Skin of body (tissue), 1 donor: ENCODE measurements at regions not wholly inside any gene's neighbourhood (a gene's known extent, or its start where the extent isn't known, plus 50 kb on each side); places are given as distances from the start of the nearest gene placed in this dataset.

ENCODE experiments used
- DNase-seq: peaks from one replicate; lab custom pipeline; 2025; lab: John Stamatoyannopoulos, UW

DNA sequence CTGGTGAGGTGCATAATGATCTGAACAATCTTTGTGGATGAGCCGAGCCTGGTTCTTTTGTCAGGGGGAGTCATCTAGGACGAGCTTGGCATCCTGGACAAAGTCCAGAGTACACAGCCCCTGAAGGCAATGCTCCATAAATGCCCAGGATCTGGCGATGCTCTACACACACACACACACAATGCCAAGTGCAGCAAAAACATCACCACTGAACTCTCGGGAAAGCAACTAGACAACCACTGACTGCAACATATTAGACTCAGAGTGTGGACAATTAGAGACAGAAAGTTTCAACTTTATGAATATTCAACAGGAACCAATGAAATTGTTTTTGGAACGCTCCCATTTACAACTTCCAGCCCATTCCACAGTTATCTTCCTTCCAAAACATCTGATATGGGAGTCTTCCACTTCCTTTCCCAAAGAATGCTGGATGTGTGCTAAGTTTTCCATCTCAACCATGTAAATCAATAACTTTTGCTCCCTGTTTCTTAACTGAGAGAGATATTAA lies 227.6 kb upstream of the ANKRD55 start:
- peak; percentile 88 for DNase-seq

DNA sequence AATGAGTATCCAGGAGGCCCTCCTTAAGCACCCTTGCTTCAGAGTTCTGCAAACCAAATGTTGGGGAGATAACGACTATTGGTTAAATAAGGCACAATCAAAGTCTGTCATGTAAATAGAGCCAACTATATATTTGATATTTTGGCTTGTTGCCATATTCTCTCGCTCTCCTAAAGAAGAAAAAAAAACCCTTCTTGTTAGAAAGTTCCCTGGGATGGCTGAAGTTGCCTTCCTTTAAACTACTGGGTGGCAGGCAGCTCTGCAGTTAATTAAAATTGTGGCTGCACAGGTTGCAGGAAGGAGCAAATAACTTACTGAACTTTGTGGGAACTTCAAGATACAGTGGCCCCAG lies 227.0 kb upstream of the ANKRD55 start:
- peak; percentile 52 for DNase-seq

- DNase-seq: peak; percentile 52
Measured at GRCh38 chr5:56459394-56460194, 226.5 kb upstream of the ANKRD55 start.

DNA sequence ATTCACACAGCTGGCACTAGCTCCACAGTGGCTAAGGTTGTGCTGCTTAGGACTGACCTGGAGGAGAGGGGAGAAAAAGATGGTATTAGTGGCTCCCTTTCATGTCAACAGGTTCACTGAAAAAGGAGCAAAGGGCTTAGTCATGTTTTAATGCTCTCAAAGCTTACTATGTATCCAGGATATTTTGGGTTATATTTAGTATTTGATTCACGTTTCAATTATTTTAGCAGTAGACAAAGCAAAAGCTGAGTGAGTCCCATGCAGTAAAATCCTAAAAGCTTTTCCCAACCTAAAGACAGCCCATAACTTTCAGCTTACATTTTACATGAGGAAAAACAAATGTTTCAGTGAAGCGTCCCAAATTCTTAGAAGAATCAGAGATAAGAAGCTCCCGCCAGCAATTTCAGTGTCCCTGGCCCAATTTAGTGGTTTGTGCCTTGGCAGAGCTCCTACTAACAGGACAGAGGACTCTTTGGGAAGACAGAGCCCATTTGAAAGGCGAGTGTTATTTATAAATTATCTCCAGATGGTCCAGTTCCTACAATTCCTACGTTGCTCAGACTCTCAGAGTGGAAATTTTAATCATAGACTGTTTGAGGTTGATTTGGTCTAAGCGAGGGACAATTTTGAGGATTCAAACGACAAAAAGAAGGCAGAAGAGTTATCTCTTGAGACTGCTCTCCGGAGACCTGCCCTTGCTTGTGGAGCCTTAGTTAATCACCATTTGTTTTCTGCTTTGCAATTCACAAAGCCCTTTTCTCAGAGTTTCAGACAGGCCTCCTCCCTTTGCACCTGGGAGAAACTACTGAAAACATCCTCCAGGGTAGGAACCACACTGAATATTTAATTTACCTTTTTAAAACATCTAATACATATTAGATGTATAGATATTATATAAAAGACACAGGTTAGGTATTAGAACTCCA lies 225.0 kb upstream of the ANKRD55 start:
- peak; percentile 91 for DNase-seq

- DNase-seq: no peak
Measured at GRCh38 chr5:56456002-56456401, 222.9 kb upstream of the ANKRD55 start.

GRCh38 chr5:56455417-56455816 lies 222.3 kb upstream of the ANKRD55 start:
- DNase-seq: no peak

GRCh38 chr5:56454219-56454862 lies 221.2 kb upstream of the ANKRD55 start:
- DNase-seq: no peak

DNA sequence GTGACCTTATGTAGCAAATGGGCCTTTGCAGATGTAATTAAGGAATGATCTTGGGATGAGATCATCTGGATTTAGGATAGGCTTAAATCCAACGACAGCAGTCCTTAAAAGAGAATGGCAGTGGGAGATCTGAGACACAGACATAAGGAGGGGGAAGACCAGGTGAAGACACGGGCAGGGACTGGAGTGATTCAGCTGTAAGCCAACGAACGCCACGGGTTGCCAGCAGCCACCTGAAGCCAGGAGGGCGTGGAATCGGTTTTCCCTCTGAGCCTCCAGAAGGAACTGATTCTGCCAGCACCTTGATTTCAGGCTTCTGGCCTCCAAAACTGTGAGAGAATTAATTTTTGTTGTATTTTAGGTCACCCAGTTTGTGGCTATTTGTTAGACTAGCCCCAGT lies 218.6 kb upstream of the ANKRD55 start:
- no peak for DNase-seq

GRCh38 chr5:56450766-56451165 lies 217.6 kb upstream of the ANKRD55 start:
- DNase-seq: no peak

DNA sequence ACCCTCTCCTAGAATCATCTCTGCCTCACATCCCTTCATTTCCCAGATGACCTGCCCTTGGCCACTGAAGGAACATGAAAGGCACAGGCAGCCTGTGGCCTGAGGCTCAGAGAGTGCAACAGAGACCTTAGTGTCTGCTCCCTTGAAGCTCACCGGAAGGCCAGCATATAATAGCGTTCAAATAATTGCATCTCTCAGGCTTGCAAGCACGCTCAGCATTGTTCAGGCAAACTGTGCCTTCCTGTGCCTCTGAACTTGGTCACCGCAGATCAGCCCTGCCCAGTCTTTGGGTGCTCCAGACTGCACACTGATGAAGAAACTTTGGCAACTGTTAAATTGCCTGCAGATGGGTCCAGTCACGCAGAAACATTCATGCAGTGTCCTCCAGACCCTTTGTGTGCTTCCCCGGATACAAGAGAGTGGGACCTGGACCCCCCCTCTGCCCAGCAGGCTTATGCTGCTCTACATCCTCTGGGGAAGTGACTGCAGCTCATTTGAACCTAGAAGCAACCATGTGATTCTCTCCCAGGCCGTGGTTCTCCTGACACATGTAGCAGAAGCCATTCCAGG lies 216.0 kb upstream of the ANKRD55 start:
- DNase-seq: no peak

DNA sequence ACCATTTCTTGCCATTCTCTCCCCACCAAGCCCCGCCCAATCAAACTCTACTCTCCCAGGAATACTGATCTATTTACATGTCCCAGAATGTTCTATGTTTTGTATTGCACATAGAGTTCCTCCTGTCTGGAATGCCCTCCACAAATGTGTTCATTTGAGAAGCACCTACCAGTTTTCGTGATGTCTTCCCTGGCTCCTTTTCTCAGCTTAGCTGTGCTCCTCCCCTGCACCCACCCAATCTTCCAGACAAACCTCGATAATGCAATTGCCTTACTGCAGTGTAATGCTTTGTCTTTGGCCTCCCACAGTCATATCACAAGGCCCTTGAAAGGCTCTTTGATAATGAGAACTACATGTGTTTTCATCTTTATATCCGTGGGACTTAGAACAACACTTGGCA lies 214.5 kb upstream of the ANKRD55 start:
- DNase-seq: no peak

DNA sequence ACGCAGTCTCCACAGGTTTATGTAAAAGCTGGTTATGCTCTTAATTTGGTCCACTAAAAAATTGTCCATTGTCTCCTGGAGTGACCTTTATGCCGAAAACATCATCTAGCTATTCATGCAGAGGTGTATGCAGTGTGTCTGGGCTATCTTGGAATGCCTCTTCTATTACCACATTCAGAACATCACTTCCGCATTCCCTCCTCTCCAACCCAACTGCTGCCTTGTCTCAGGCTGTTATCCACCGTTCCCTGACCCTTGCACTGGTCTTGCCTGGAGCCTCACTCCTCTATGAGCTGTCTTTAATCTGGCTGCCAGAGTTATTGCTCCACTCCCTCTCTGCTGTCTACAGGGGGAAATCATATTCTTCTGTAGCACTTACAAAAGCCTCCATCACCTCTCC lies 214.1 kb upstream of the ANKRD55 start:
- no peak for DNase-seq

DNA sequence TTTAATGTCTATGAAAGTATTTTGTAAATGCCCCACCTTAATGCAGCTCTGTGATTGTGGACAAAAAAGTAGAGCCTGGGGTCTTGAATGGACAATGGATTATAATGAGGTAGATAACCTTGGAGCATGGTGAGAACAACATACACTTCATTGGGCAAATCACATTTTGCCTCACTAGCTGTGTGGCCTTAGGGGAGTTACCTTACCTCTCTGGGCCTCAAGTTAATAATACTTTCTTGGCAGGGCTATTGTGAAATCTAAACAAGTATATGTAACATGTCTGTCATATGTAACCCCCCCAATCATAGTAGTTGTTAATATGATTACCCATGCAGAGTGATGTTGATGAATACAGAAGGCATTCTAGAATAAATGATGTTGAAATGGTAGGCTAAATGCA lies 213.6 kb upstream of the ANKRD55 start:
- no peak for DNase-seq

DNA sequence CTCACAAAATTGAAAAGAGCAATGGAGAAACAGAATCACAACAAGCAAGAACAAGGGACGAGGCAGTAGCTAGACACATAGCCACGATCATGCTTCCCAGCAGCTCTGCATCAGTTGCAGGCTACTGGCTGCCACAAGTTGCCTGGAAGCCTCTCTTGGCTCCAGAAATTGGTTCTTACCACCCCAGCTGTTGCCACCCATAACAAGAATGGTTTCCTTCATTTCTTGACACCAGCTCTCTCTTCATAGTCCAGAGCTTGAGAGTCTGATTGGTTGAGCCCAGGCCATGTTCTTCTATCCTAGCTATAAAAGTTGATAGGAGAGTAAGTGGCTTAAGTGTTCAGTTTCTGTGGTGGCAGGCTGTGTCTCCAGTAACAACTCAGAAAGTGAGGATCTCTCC lies 210.7 kb upstream of the ANKRD55 start:
- no peak for DNase-seq

DNA sequence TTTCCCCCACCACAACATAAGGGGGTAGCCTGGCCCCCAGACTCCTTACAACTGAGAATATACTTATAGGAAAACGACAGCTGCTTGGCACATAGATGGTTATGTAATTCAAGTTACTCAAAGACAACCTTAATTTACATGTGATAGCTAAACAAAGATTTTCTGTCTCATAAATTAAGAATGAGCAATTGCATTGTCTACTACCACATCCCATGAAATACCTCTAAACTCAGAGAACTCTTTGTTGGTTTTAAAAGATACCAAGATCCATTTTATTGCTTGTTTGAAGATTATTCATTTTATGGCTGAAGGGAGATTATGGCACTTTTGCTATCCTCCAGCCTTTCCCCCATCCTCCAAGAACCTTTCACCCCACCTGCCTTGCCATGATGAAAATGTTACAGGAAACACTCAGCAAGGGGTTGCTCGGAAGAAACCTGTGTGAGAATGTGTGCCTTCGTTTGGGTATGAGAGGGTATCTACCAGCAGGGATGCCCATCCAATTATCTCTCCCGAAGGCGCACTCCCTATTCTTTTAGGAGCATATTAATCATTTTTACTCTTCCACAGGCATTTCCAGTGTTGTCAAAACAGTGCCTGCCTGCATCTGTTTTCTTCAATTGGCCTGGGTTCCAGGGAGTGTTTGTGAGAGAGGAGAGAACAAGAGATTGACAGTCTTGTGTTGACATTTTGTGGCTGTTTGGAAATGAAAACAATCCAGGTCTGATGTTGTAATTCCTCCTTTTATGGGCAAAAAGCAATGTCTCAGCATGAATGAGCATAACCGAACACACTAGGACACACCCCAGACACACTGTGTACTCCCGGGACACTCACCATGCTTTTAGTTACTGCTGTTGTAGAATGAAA lies 208.0 kb upstream of the ANKRD55 start:
- peak; percentile 46 for DNase-seq

DNA sequence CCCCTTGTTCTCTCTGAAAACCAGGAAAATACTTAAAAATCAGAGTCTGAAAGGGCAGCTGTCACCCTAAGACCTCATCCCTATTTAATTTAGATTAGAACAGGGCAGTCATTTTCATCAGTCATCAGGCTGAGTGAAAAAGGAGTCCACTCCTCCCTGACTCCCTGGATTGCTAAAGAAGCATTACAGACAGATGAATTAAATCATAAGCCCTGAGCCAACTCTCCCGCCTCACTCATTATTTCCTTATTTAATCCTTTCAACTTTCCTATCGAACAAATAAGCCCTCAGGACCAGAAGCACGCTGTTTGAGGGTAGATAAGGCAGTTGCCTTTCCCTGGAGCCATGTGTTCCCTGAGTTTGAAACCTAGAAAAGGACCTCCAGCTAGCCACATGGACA lies 201.9 kb upstream of the ANKRD55 start:
- no peak for DNase-seq

- no peak for DNase-seq
Measured at GRCh38 chr5:56433039-56433617, 200.0 kb upstream of the ANKRD55 start.

GRCh38 chr5:56432321-56432720 lies 199.2 kb upstream of the ANKRD55 start:
- DNase-seq: no peak

DNA sequence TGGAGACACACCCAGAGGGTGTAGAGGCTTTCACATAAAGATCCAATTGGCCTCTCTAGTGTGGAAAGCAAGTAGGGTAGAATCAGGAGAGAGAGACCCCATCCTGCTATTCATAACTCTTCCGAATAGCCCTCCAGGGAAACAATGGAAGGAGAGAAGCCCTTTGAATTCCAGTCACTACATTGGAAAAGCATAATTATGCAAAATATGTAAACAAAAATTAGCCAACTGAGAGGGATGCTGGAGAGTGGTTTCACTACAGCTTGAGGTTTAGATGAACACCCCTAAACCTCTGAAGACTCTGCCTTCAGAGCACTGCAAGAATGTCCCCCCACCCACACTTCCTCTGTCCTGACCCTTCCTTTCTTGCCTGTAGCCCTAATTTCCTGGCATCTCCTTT lies 197.3 kb upstream of the ANKRD55 start:
- no peak for DNase-seq

GRCh38 chr5:56429110-56429561 lies 196.0 kb upstream of the ANKRD55 start:
- DNase-seq: no peak
